Bronchial epithelial cell (primary cell): ENCODE measurements at regions not wholly inside any gene's neighbourhood (a gene's known extent, or its start where the extent isn't known, plus 50 kb on each side); places are given as distances from the start of the nearest gene placed in this dataset.

Experiments used
- DNase-seq: peaks from one replicate; pipeline ENCODE4 v3.0.0-alpha.2; 2010; ENCODE audit warnings: low read depth
- FAIRE-seq: peaks from 2 replicates; lab custom pipeline; 2011; peaks lifted over from hg19 to GRCh38; lab: Jason Lieb, UNC
- H3K27me3 ChIP-seq: 2 replicates; pipeline ENCODE4 v1.5.1; 2011; ENCODE audit warnings: low read length; ENCODE audit not compliant: control insufficient read depth, insufficient read depth
- H3K36me3 ChIP-seq: 2 replicates; pipeline ENCODE4 v1.5.1; 2011; ENCODE audit warnings: low read length; ENCODE audit not compliant: control insufficient read depth, insufficient read depth
- H3K4me3 ChIP-seq: 2 replicates; pipeline ENCODE4 v1.5.1; 2011; ENCODE audit warnings: mild to moderate bottlenecking, low read depth, low read length, control low read depth
- TF ChIP-seq, protein P1 (sequence below): IDR thresholded peaks from 2 replicates; pipeline ENCODE4 v1.5.1; 2011; ENCODE audit warnings: mild to moderate bottlenecking, moderate library complexity, low read length, control low read depth, inconsistent platforms; ENCODE audit not compliant: insufficient read depth, severe bottlenecking

DNA sequence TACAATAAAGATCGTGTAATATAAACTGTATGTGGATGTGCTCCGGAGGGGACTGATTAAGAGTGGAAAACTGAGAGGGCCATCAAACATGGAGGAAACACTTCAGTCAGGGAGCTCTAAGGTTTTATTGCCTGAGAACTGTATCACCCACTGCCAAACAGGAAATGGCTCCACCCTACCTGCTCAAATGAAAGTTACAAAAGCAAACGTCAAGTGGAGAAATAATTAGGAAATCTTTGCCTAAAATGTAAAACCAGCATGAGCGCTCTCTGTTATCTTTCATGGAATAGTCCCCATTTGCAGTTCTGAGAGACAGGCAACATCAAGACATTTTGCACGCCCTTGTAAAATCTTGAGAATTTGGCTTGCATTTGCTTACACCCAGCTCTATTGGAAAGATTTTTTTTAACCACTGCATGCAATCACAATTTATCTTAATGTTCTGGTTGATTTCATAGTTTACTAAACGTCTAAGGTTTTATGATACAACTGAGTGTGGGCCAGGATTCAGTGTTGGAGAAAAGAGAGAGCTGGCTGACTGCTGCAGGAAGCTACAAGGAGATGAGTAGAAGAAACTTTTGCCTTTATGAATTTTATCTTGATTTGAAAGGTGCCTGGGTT is 344.0 kb upstream of the PRICKLE1 start:
- Histone ChIP-seq H3K4me3 (no peak overlapping the region), H3K36me3 (no peaks in the 10 kb centered on the region), H3K27me3 (no peaks in the 10 kb centered on the region)
- no peak for FAIRE-seq
- no peak for DNase-seq
- TF ChIP-seq, protein P1, sequence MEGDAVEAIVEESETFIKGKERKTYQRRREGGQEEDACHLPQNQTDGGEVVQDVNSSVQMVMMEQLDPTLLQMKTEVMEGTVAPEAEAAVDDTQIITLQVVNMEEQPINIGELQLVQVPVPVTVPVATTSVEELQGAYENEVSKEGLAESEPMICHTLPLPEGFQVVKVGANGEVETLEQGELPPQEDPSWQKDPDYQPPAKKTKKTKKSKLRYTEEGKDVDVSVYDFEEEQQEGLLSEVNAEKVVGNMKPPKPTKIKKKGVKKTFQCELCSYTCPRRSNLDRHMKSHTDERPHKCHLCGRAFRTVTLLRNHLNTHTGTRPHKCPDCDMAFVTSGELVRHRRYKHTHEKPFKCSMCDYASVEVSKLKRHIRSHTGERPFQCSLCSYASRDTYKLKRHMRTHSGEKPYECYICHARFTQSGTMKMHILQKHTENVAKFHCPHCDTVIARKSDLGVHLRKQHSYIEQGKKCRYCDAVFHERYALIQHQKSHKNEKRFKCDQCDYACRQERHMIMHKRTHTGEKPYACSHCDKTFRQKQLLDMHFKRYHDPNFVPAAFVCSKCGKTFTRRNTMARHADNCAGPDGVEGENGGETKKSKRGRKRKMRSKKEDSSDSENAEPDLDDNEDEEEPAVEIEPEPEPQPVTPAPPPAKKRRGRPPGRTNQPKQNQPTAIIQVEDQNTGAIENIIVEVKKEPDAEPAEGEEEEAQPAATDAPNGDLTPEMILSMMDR, result no peak

DNA sequence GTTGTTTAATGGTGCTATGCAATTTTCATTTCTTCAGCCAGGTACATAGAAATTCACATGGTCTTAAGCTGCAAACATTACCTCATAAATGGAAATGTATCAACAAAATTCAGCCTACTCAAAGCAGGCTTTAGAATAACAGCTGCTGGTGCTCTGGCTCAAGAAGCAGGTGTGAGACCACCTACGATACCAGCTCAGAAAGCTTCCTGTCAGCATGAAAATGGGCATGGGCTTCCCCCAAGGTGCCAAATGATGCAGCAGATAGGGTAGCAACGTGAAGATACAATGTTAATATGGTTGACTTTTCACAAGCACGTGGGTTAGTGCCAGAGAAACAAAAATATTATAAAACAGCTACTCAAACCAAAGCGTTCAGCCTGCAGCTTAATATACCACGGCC is 343.4 kb upstream of the PRICKLE1 start:
- FAIRE-seq (no peak), DNase-seq (no peak)
- no peaks in the 10 kb centered on the region for H3K27me3 ChIP-seq
- no peak overlapping the region for H3K4me3 ChIP-seq
- no peaks in the 10 kb centered on the region for H3K36me3 ChIP-seq
- TF ChIP-seq, protein P1, result no peak

DNA sequence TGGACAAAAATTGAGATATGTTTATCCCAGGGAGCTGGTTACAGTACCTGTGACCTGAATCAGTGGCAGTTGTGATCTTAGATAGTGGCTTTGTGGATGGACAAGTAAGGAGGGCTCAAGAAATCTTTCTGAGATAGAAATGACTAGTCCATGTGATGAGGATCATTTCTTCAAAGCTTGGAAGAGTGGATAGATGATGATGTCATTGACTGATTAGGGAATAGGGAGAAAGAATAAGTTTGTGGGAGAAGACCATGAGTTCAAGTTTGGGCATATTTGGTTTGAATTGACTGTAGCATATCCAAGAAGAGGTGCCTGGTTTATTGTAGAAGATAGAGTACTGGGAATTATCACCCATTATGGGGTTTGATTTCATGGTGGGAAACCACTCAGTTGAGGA is 336.7 kb upstream of the PRICKLE1 start:
- FAIRE-seq, result no peak
- DNase-seq, result no peak
- Histone ChIP-seq H3K4me3 (no peak overlapping the region), H3K36me3 (no peaks in the 10 kb centered on the region), H3K27me3 (no peaks in the 10 kb centered on the region)
- TF ChIP-seq, protein P1, result no peak

DNA sequence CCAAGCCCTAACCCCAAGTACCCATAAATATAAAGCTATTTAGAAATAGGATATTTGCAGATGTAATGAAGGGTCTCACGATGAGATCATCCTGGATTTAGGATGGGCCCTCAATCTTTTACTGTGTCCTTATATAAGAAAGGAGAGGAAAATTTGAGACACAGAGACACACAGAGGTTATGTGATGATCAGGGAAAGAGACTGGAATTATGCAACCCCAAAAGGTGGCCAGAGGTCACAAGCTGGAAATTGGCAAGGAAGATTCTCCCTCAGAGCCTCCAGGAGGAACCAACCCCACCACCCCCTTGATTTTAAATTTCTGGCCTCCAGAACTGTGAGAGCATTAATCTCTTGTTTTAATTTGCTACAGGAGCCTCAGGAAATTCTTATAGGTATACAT is 334.9 kb upstream of the PRICKLE1 start:
- H3K36me3 ChIP-seq, result no peaks in the 10 kb centered on the region
- TF ChIP-seq, protein P1, result no peak
- FAIRE-seq, result no peak
- H3K27me3 ChIP-seq, result no peaks in the 10 kb centered on the region
- no peak for DNase-seq
- no peak overlapping the region for H3K4me3 ChIP-seq

DNA sequence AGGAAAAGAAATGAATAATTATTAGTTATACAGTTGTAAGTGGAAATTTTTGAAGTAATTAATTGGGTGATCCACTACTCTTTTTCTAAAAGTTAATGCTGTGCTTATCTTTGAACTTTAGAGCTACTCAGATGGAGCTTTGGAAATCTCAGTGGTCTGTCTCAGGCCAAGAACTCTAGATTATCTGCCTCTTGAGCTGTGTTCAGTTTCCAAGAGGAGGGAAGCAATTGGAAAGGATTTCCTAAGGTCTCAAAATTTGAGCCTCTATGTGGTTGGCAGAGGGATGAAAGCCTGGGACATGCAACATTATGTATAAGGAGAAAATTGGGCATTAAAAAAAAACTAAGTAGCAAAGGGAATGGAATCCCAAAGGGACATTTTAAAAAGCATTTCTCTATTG is 334.0 kb upstream of the PRICKLE1 start:
- no peaks in the 10 kb centered on the region for H3K36me3 ChIP-seq
- DNase-seq (no peak), FAIRE-seq (no peak)
- TF ChIP-seq, protein P1, result no peak
- no peak overlapping the region for H3K4me3 ChIP-seq
- no peaks in the 10 kb centered on the region for H3K27me3 ChIP-seq

DNA sequence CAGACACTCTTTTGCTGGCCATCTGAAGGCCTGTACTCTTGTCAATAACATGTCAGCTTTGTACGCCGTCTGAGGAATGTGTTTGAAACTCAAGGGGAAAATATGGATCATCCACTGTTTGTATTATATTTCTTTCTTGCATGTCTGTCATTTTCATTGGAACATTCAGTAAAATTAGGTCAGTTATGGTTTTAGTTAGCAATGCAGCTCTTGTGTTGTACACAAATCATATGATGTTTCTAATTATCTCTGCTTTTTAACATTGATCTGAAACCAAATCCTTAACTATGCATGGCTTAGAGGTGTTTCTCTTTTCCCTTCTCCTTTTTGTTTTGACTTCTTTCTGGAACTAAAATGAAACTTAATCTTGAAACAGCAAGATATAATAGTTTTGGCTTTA is 333.6 kb upstream of the PRICKLE1 start:
- TF ChIP-seq, protein P1, result no peak

More for the DNA sequence above, 333.6 kb upstream of the PRICKLE1 start:
- FAIRE-seq, result no peak
- Histone ChIP-seq H3K27me3 (no peaks in the 10 kb centered on the region), H3K36me3 (no peaks in the 10 kb centered on the region), H3K4me3 (no peak overlapping the region)
- DNase-seq, result no peak
